GM21447 (cell line): ENCODE measurements at regions not wholly inside any gene's neighbourhood (a gene's known extent, or its start where the extent isn't known, plus 50 kb on each side); places are given as distances from the start of the nearest gene placed in this dataset.

ENCODE experiments used
- ATAC-seq: cut with Tn5 transposase; IDR thresholded peaks from one replicate; pipeline ENCODE4 v1.9.1; 2021; ENCODE audit not compliant: unreplicated experiment

DNA sequence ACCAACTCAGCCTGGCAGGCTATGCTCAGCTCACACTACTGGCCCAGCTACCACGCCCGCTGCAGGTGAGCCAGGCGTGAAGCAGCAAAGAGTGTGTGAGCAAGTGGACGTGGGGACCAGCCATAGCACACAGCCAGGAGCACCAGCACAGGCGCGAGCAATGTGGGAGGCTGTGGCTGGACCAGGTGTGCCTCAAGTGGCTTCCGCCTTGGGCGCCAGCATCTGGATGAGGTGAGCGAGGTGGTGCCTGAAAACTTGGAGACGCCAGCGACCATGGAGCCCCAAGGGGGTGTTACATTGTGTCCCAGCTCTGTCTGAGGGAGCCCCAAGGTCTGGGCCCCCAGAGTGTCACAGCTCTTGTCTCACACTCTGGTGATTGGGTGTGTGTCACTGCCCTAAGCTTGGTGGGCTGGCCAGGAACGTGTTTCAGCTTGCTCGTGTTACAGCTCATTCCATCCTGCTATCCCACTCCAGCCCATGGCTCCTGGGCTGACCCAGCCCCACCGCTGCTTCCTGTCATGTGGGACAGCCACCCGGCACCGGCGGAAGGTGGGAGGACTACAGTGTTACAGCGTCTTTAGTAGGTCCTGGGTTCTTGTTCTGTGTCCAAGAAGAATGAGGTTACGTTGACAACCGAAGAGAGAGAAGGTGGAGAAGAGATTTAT, 508.0 kb upstream of the MMS22L start:
- no peak for ATAC-seq

DNA sequence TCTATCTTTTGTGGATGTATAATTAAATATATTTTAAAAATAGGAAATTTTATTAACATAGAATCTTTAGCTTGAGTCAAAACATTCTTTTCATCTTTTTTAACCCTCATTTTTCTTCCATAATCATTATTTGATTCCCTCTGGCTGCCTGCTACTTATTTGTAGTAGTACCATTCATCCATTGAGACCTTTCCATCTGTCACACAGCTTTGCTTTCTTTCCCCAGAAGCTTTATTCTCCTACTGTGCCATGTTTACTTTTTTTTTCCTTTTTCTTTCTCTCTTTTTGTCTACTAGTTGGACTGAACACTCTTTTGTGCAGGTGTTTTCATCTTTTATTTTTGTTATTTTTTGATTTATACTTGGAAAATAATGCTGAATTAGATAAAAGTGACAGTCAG, 522.6 kb upstream of the MMS22L start:
- ATAC-seq, result no peak

DNA sequence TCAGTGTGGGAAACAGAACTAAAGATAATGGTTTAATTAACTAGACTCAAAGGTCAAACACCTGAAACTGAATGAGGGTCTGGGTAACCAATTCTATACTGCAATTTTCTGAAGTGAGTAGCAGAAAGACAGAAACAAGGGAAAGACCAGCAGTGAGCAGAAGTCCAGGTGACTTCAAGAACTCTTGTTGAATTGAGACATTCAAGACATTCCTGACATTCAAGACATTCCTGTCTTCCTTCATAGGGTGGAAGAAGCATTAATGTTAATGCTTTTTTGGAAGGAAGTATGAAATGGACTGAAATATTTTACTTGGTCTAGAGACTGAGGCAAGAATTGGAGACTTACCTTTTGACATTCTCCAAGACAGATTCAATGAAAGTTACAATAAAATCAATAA, 529.9 kb upstream of the MMS22L start:
- ATAC-seq, result no peak

DNA sequence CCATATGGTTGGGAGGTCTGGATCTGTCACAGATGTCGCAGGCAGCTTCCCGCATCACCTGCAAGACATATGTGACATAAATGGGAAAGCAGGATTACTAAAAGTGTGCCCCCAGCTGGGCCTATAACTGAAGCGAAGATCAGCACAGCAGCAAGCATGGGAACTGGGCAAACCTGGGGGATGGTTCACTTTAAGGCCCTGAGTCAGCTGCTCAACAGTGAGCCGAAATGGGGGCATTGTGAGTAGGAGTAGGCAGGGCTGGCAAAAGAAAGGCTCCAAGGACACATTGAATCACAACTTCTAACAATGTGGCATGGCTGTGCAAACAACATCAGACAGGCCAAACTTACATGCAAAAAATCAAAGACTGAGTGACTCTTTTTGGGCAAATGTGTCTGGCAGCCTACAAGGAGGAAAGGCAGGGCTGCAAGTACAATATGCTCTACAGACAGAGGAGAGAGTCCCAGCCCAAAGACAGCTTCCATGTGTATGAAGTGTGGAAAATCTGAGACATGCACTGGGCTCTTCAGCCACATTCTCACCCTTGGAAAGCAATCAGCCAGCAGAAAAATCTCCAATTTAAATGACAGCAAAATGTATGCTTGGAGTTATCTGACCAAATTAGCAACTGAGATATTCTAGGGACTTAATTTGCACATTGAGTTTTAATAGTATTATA, 531.0 kb upstream of the MMS22L start:
- no peak for ATAC-seq

DNA sequence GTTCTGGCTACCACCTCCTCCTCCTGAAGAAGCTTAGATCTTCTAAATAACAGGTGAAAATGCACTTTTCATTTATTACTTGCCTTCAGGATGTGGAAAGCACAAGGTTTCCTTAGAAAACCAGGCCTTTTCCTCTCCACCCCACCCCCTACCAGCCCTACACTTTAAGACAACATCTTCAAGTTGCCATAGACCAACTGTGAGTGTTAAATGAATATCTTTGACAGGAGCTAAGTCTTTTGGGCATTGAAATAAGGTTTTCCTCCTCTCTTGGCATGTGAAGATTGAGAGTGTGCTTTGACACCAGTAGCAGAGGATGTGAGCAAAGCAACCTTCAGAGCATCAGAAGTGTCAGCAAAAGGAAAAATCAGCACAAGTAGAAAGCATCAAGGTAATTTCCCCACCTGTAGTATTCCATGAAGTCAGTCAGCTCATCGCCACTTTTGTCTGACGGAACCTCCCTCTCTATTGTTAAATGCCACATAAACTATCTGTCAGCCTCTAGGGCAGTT, 532.3 kb upstream of the MMS22L start:
- no peak for ATAC-seq

DNA sequence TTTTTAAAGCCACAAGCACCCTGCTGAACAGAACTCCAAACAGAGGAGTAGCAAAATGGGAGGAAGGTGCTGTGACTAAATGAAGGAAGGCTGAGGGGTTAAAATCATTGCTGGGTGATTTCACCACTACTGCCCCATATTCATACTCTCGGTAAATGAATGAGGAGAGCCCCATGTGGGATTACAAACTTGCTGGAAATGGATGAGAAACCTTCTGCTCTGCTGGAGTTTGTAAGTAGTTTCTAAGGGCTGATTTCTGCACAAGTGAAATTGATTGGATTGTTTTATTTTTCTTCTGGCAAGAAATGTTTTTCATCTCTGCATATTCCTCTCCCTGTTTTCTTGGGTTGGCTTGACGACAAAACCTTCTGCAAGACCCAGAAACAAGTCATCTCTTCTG, 533.5 kb upstream of the MMS22L start:
- ATAC-seq, result no peak

DNA sequence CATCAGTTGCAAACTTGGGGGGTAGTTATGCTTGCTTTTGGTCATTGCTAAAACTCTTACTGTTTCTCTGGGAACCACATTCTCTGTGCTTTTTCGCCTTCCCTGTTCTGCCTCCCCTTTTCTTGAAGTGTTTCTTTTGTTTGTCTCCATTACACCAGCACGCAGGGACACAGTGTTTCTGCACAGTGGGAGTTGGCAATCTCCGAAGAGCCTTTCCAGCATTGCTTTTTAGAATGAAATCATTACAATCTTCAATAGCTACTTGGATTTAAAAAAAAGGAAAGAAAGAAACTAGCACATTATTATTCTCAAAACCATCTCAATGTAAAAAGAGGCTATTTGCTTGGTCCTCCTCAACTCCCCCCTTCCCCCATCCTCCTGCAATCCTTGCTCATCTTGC, 536.7 kb upstream of the MMS22L start:
- no peak for ATAC-seq

DNA sequence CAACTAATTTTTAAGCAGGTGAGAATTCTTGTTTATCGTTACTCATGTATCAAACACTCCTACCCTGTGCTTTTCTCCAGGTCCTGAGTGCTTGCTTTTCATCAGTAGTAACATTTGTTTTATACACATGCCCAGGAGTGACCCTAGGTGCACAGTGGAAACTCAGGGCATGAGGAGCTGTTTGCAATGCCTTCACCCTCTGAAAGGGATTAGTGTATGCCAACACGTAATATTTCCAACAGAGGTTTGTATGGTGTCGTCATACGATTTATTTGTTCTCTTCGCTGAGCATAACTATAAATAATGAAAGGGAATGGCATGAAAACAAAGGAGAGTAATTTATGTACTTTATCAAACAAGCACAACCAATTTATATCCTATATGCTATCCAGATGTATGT, 537.4 kb upstream of the MMS22L start:
- no peak for ATAC-seq

DNA sequence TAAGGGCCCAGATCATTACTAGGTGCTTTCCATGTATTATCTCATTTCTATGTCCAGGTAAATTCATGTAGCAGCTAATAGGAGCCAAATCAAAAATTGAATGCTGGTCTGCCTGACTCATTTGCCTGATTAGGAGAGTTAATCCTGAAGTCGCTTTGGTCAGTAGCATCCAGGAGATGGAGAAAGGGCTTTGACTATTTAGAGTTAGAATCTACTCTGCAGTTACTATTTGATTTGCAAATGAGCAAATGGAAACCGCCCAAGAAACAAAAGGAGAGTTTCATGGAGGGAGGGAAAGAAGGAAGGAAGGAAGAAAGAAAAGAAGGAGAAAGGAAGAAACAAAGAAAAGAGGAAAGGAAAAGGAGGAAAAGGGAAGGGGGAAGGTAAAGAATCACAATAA, 539.6 kb upstream of the MMS22L start:
- ATAC-seq, result no peak

DNA sequence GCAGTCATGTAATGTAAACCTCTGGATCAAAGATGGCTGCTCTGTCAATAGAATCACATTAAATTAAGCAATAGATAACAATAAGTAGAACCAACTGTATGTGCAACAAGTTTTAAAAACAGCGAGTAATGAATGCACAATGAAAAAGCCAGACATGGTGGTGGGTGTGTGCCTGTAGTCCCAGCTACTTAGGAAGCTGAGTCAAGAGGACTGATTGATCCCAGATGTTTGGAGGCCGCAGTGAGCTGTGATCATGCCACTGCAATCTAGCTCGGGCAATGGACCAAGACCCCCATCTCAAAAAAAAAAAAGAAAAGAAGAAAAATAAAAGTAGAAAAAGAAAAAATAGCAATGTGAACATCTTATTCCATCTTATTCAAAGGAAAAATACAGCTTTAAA, 558.7 kb upstream of the MMS22L start:
- ATAC-seq, result no peak

DNA sequence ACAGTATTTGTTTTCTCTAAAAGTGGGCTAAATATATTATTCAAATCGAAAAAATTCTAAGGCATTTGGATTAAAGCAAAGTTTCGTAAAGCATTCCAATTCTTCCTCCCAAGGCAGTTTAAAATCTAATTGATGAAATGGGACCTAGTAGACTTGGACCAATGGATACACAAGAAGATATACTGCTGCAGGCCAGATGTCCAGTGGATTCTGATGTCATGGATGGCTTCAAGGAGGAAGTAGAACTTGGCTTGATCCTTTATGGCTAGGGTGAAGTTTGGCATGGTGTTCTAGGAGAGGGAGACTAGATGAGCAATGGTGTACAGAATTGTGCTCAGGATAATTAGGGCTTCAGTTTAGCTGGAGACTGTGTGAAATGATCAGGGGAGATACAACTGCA, 559.5 kb upstream of the MMS22L start:
- ATAC-seq, result no peak

DNA sequence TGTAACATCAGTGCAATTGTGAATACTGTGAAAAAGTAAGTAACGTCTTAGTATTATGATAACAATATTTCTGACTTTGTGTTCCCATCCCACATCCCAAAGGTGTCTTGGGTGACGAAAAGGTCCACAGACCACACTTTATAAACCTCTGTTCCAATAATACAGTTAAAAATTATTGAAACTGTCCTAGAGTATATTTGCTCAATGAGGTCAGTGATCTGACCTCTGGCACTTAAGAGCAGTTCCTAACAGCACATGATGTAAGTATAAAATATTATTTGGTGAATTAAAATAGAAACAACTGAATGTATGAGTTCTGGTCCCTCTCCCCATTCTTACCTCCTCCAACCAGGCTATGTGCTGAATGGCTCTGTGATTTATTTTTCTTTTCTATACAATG, 566.4 kb upstream of the MMS22L start:
- ATAC-seq, result no peak

DNA sequence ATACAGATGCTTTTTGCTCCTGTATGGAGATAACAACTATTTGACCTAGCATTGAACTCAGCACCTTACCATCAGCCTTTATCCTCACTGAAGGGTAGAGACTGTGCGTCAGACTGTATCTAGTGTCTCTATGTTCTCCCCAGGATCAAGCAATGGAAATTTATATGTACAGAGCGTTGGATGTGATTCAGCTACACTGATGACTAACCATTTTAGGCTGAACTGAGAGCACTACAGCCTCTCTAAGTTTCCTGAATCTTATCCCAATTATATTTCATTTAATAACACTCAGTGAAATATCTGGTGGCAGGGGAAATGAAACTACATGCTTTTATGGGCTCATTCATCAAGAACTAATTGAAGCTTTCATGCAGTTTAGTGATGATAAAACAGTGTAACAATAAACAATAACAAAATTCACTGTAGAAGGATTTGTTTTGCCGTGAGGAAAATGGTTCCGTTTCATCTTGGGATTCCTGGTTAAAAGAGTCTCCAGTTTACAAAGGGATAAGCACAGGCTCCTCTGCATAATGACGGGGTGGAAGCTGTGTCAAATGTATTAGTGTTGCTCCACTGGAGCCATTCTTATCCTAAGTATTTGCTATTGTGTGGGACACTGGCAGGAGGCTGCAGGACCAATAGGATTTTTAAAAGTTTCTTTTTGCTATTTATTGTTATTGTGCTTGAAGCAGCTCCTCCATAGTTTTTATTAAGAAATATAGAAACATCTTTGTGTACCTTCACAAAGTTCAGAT, 567.6 kb upstream of the MMS22L start:
- ATAC-seq, result no peak

DNA sequence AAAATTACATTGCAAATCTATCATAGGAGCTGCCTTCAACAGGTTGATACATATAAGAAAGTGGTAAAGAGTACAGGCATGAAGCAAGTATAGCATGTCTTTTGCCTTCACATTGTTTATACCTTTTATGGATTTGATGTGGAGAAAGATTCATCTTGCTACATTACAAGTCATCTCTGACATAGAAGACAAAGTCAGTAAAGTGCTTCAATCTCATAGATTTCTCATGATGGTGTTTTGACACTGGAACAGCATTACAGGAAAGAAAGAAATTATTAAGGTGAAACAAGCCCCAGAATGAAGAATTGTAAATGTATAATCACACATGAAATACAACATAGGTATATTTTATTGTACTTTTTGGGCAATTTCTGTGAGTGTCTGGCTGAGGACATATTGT, 580.7 kb upstream of the MMS22L start:
- ATAC-seq, result no peak

DNA sequence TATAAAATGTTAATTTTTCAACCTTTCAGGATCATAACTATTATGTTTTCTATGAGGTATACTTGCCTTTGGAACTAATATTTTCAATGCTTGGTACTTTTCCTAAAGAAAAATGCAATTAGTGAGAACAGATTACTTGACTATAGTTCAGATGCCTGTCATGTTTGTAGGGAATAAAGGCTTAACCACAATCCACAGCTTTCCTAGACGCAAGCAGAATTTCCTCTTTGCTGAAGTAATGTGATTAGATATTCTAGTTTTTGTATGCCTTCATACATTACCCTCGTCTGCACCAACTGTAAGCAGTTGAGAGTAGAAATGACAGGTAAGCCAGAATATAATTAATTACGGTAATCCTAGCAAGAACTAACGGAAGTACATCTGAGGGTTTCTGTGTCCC, 581.4 kb upstream of the MMS22L start:
- ATAC-seq, result no peak

DNA sequence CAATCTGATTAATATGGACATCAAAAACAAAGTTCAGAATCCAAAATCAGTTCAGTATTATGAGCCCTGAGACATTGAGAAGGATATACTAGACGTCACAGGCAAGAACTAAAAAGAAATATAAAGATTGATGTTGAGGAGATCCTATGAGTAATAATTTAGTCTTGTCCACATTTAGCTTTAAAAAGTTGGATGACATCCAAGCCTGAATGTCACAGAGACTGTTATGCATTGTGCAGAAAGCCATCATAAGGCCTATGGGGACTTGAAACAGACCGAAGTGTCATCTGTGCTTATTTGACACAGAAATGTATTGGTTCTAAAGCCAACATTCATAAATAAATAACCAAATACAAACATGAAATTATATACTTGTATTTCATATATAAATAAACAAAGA, 581.8 kb upstream of the MMS22L start:
- no peak for ATAC-seq

DNA sequence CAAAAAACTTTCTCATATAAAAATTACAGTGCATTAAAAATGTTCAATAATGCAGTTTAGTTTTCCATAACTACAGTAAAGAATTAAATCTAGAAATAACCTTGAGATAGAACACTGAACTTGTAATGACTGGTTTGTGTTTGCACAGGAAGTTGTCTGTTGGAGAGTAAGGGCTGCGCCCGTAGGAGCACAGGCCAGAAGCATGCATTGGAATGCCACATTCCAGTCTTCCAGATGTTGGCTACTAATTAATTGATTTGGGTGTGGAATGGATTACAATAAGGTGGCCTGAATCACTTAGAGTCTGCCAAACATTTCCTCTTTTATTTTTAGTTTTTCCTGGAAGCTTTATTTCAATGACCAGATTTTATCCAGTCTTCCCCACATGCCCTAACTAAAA, 582.6 kb upstream of the MMS22L start:
- ATAC-seq, result no peak

DNA sequence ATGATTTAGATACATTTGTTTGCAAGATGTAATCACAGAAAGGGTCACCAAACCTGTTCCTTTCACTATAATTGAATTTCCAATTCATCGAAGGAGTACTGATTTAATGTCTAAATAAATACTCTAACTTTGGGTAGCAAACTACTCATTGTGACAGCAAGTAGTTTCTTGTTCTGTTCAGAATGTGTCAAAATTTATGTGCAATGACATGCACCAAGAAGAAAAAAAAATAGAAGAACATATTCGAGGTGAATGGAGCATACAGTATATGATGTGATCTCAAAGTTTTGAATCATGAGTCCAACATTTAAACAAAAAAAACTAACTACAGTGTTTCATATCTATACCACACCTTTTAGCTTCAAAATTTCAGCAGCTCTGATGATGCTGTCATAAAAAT, 583.6 kb upstream of the MMS22L start:
- no peak for ATAC-seq

DNA sequence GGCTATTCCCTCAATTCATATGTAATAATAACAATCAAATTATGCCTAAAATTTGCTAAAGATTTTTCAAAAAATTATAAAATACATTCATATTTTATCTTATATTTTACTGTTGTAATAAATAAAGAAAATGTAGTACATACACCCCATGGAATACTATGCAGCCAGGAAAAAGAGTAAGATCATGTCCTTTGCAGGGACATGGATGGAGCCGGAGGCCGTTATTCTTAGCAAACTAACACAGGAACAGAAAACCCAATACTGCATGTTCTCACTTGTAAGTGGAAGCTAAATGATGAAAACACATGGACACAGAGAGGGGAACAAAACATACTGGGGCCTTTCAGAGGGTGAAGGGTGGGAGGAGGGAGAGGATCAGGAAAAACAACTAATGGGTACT, 584.2 kb upstream of the MMS22L start:
- no peak for ATAC-seq

DNA sequence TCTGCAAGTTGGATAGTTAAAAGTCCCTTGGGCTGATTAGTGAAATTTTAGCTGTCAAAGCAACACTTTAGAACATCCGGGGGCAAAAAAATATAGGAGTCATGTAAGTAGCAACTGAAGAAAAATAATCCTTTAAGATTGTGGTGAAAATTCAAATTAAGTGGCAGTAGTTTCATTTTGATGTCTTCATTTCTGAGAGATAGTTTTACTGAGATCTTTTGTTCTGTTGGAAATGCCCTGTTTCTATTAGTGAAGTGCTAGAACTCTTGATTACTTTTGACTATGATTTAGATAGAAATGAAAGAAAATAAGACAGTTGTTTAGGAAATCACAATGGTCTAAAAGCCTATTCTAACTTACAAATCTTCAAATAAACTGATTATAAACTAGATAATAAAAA, 587.3 kb upstream of the MMS22L start:
- ATAC-seq, result no peak

DNA sequence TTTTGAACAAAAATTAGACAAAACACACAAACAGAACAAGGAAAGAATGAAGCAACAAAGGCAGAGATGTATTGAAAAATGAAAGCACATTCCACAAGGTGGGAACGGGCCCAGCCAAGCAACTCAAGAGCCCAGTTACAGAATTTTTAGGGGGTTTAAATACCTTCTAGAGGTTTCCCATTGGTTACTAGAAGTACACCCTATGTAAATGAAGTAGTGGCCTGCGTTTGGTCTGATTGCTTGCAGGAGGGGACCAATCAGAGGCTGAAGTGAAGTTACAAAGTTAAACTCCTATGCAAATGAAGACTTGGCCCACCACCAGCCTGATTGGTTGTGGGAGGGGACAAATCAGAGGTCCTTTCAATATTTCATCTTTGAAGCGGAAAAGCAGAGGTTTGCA, 593.7 kb upstream of the MMS22L start:
- ATAC-seq, result no peak

DNA sequence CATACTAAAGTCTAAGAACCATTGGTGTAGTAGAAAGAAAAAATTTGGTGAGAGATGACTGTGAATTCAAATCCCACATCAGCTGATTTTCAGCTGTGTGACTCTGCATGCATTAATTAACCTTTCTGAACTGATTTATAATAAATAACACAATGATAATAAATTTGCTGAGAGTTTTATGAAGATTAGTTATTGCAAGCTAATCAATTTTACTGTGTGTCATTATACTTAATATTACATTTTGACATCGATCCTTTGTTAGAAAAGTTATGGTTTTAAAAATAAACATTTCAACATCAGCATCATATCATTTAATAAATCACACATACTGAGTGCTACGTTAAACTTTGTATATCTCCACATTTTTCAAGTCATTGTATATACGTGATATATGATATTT, 599.7 kb upstream of the MMS22L start:
- no peak for ATAC-seq
